GM21723 (cell line): ENCODE measurements at regions not wholly inside any gene's neighbourhood (a gene's known extent, or its start where the extent isn't known, plus 50 kb on each side); places are given as distances from the start of the nearest gene placed in this dataset.
"Not testable (repeated sequence)": the region's sequence is repeated elsewhere in the genome, so short reads cannot be mapped to it uniquely, and the experiment has no call there.

Source experiments
- ATAC-seq: cut with Tn5 transposase; IDR thresholded peaks from one replicate; pipeline ENCODE4 v1.9.1; 2021; ENCODE audit warnings: mild to moderate bottlenecking, moderate library complexity; ENCODE audit not compliant: unreplicated experiment

GRCh38 chr18:995629-996028, 91.0 kb downstream of the ADCYAP1 start:
- ATAC-seq, result no peak

- no peak for ATAC-seq
Observed at GRCh38 chr18:997499-997898, 92.8 kb downstream of the ADCYAP1 start.

- no peak for ATAC-seq
Observed at GRCh38 chr18:998936-999335, 94.3 kb downstream of the ADCYAP1 start.

GRCh38 chr18:1002653-1003178, 98.0 kb downstream of the ADCYAP1 start:
- ATAC-seq, result no peak

GRCh38 chr18:1003499-1003898, 98.8 kb downstream of the ADCYAP1 start:
- no peak for ATAC-seq

- ATAC-seq, result no peak
Observed at GRCh38 chr18:1006304-1006703, 101.6 kb downstream of the ADCYAP1 start.

GRCh38 chr18:1006965-1007364, 102.3 kb downstream of the ADCYAP1 start:
- no peak for ATAC-seq

GRCh38 chr18:1011349-1011748, 106.7 kb downstream of the ADCYAP1 start:
- no peak for ATAC-seq

- ATAC-seq, result no peak
Observed at GRCh38 chr18:1012775-1013174, 108.1 kb downstream of the ADCYAP1 start.

GRCh38 chr18:1013951-1014350, 109.3 kb downstream of the ADCYAP1 start:
- ATAC-seq, result no peak

- ATAC-seq, result no peak
Observed at GRCh38 chr18:1014509-1014908, 109.8 kb downstream of the ADCYAP1 start.

GRCh38 chr18:1014951-1015624, 110.4 kb downstream of the ADCYAP1 start:
- no peak for ATAC-seq

GRCh38 chr18:1015777-1016176, 111.1 kb downstream of the ADCYAP1 start:
- ATAC-seq, result no peak

- ATAC-seq, result no peak
Observed at GRCh38 chr18:1017227-1018058, 112.8 kb downstream of the ADCYAP1 start.

- ATAC-seq, result no peak
Observed at GRCh38 chr18:1018181-1018681, 113.6 kb downstream of the ADCYAP1 start.

- ATAC-seq, result no peak
Observed at GRCh38 chr18:1019191-1019590, 114.5 kb downstream of the ADCYAP1 start.

GRCh38 chr18:1020731-1021344, 116.2 kb downstream of the ADCYAP1 start:
- no peak for ATAC-seq

GRCh38 chr18:1026930-1027329, 122.3 kb downstream of the ADCYAP1 start:
- ATAC-seq, result no peak

- not testable (repeated sequence) for ATAC-seq
Observed at GRCh38 chr18:1033092-1033491, 128.4 kb downstream of the ADCYAP1 start.

GRCh38 chr18:1034971-1035370, 130.3 kb downstream of the ADCYAP1 start:
- no peak for ATAC-seq

GRCh38 chr18:1036926-1037325, 132.3 kb downstream of the ADCYAP1 start:
- ATAC-seq, result no peak
